Mesendoderm (in vitro differentiated cells): ENCODE measurements at regions not wholly inside any gene's neighbourhood (a gene's known extent, or its start where the extent isn't known, plus 50 kb on each side); places are given as distances from the start of the nearest gene placed in this dataset.
A peak's percentile ranks its signal among the peaks of the same experiment; 100 is the strongest.

Experiments used
- DNase-seq: peaks from one replicate; pipeline ENCODE4 v3.0.0; 2013
- H2AK5ac ChIP-seq: 2 replicates; pipeline ENCODE4 v1.6.1; 2013; ENCODE audit warnings: low read length, inconsistent platforms
- H2BK120ac ChIP-seq: 2 replicates; pipeline ENCODE4 v1.6.1; 2013; ENCODE audit warnings: low read depth, mild to moderate bottlenecking, low read length, moderate library complexity, mixed read lengths
- H2BK15ac ChIP-seq: replicated peaks from 2 replicates; pipeline ENCODE4 v1.6.1; 2013; ENCODE audit warnings: low read depth, mild to moderate bottlenecking, moderate library complexity
- H2BK5ac ChIP-seq: 2 replicates; pipeline ENCODE4 v1.6.1; 2013; ENCODE audit warnings: low read length, inconsistent platforms
- H3K18ac ChIP-seq: 2 replicates; pipeline ENCODE4 v1.6.1; 2013; ENCODE audit warnings: mild to moderate bottlenecking, low read length, mixed read lengths
- H3K23ac ChIP-seq: one replicate; pipeline ENCODE4 v1.6.1; 2013; ENCODE audit warnings: low read length
- H3K27ac ChIP-seq: 2 replicates; pipeline ENCODE4 v1.5.1; 2013; ENCODE audit warnings: low read depth, mild to moderate bottlenecking, inconsistent platforms, low read length, moderate library complexity
- H3K27me3 ChIP-seq: 2 replicates; pipeline ENCODE4 v1.6.1; 2013; ENCODE audit warnings: low read length, control low read depth, mild to moderate bottlenecking, inconsistent platforms; ENCODE audit not compliant: insufficient read depth, poor library complexity
- H3K36me3 ChIP-seq: 2 replicates; pipeline ENCODE4 v1.6.1; 2013; ENCODE audit warnings: low read length, inconsistent platforms; ENCODE audit not compliant: control insufficient read depth, insufficient read depth
- H3K4ac ChIP-seq: one replicate; pipeline ENCODE4 v1.6.1; 2013; ENCODE audit warnings: low read depth, mild to moderate bottlenecking, low read length, moderate library complexity
- H3K4me1 ChIP-seq: 2 replicates; pipeline ENCODE4 v1.6.1; 2013; ENCODE audit warnings: low read depth, low read length, inconsistent platforms; ENCODE audit not compliant: control insufficient read depth
- H3K4me2 ChIP-seq: 2 replicates; pipeline ENCODE4 v1.6.1; 2013; ENCODE audit warnings: low read length
- H3K4me3 ChIP-seq: 2 replicates; pipeline ENCODE4 v1.5.1; 2013; ENCODE audit warnings: mild to moderate bottlenecking, low read length
- H3K56ac ChIP-seq: one replicate; pipeline ENCODE4 v1.6.1; 2013; ENCODE audit warnings: low read length
- H3K79me1 ChIP-seq: 2 replicates; pipeline ENCODE4 v1.6.1; 2013; ENCODE audit warnings: low read length, inconsistent platforms
- H3K79me2 ChIP-seq: 2 replicates; pipeline ENCODE4 v1.6.1; 2013; ENCODE audit warnings: mild to moderate bottlenecking, low read length; ENCODE audit not compliant: control insufficient read depth, insufficient read depth
- H3K9ac ChIP-seq: 2 replicates; pipeline ENCODE4 v1.6.1; 2013; ENCODE audit warnings: low read length, inconsistent platforms
- H4K5ac ChIP-seq: one replicate; pipeline ENCODE4 v1.6.1; 2013; ENCODE audit warnings: low read length
- H4K8ac ChIP-seq: one replicate; pipeline ENCODE4 v1.6.1; 2013; ENCODE audit warnings: low read depth, mild to moderate bottlenecking, control low read depth, low read length, moderate library complexity
- WGBS: extraction: QIAGEN DNeasy Blood & Tissue Kit; methylation state at CpG from one replicate; pipeline ENCODE4 v1.1.7; 2013; ENCODE audit warnings: low lambda C conversion rate, missing lambda C conversion rate; ENCODE audit not compliant: insufficient coverage; ENCODE audit errors: extremely low coverage; 5-methylcytosine and 5-hydroxymethylcytosine counted together

DNA sequence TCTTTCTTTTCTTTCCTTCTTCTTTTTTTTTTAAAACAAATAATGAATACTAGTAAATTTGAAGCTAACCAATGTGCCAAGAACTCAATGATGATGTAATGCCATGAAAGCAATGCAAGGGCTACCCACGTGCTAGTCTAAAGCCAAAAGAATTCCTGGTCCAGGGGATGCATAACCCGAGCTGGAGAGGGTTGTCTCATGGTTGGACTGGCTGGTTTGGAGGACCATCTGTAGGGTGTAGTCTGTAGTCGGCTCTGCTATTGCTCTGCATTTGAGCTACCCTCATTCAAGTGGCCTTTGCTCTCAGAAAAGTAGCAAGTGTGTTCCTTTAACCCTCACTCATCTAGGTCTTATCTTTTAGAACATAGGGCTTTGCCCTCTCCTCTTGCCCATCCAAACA lies 469.6 kb upstream of the CELF4 start:
- H3K9ac ChIP-seq: no peak overlapping the region
- H3K4ac ChIP-seq: no peak overlapping the region
- H4K5ac ChIP-seq: no peak overlapping the region
- H3K4me3 ChIP-seq: no peak overlapping the region
- H2BK15ac ChIP-seq: no peak overlapping the region
- H3K56ac ChIP-seq: no peak overlapping the region
- WGBS: no CpG with 5 or more reads among the region's 3 CpGs
- no peaks in the 10 kb centered on the region for H3K79me1 ChIP-seq
- H3K27ac ChIP-seq: no peak overlapping the region
- no peaks in the 10 kb centered on the region for H3K36me3 ChIP-seq
- H3K4me1 ChIP-seq: peaks cover 2% of the 10 kb centered on the region
- H3K27me3 ChIP-seq: no peaks in the 10 kb centered on the region
- no peak overlapping the region for H4K8ac ChIP-seq
- DNase-seq: no peak
- no peaks in the 10 kb centered on the region for H3K79me2 ChIP-seq
- no peak overlapping the region for H2BK5ac ChIP-seq
- H3K23ac ChIP-seq: no peak overlapping the region
- H3K18ac ChIP-seq: no peak overlapping the region
- no peak overlapping the region for H3K4me2 ChIP-seq
- no peak overlapping the region for H2BK120ac ChIP-seq
- no peak overlapping the region for H2AK5ac ChIP-seq

DNA sequence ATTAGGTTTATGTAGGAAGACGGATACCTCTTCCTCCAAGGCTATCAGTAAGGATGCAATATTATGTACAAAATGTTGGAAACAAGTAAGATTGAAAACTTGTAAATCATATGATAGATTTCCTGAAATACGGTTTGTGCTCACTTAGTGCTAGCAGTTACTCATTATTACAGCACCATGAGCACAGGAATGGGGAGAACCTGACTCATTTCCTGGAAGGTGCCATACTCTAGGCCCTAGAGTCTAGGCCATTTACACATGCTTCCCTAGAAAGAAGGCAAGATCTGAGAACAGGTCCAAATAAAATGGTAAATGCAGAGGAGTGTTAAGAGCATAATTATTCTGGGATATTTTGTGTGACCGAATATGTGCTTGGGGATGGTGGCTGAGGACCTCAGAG lies 467.7 kb upstream of the CELF4 start:
- Histone ChIP-seq H3K18ac (no peak overlapping the region), H2BK5ac (no peak overlapping the region), H3K4ac (no peak overlapping the region), H3K23ac (no peak overlapping the region), H2BK15ac (no peak overlapping the region), H4K8ac (no peak overlapping the region), H3K79me2 (no peaks in the 10 kb centered on the region), H3K9ac (no peak overlapping the region), H3K4me1 (no peaks in the 10 kb centered on the region), H3K79me1 (no peaks in the 10 kb centered on the region), H3K36me3 (no peaks in the 10 kb centered on the region), H3K27me3 (no peaks in the 10 kb centered on the region), H2AK5ac (no peak overlapping the region), H3K27ac (no peak overlapping the region), H4K5ac (no peak overlapping the region), H2BK120ac (no peak overlapping the region), H3K4me2 (no peak overlapping the region), H3K4me3 (no peak overlapping the region), H3K56ac (no peak overlapping the region)
- DNase-seq: no peak
- no CpG with 5 or more reads among the region's 3 CpGs for WGBS

DNA sequence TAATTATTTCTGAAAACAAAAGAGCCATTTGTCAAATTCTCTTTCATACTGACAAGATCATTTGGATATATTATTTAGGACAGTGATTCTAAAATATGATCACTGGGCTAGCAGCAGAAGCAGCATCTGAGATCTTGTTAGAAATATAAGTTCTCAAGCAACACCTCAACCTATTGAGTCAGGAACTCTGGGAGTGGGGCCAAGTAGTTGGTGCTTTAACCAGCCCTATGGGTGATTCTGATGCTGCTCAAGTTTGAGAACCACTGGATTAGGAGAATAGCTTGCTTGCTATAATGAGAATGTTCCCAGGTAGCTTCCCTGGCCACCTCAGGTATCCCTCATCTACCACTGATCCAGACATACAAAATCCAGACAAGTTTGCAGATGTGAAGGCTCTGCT lies 466.9 kb upstream of the CELF4 start:
- Histone ChIP-seq H4K5ac (no peak overlapping the region), H3K56ac (no peak overlapping the region)

DNA sequence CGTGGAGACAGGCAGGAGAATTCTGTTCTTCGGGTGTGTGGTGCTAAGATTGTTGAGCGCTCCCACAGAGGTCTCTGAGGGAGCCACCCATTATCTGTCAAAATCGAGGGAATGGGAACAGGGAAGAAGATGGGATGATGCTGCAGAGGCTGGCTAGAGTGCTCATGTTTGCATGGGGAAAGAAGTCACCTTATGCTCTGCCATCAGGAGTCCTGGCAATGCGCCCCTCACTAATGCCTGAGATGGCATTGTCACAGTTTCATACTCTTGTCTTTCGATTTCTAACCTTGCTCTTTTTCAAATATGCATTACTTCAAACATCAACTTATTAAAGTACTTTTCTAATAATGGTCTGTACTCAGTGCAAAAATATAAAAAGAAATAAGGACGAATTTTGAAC lies 463.3 kb upstream of the CELF4 start:
- no peak overlapping the region for H4K8ac ChIP-seq

More for the DNA sequence above, 466.9 kb upstream of the CELF4 start:
- Histone ChIP-seq H2BK120ac (no peak overlapping the region), H3K4me2 (no peak overlapping the region), H3K4me1 (no peaks in the 10 kb centered on the region), H3K27ac (no peak overlapping the region), H3K23ac (no peak overlapping the region), H2BK5ac (no peak overlapping the region), H3K79me1 (no peaks in the 10 kb centered on the region), H3K4me3 (no peak overlapping the region), H3K9ac (no peak overlapping the region), H4K8ac (no peak overlapping the region), H3K18ac (no peak overlapping the region), H3K27me3 (no peaks in the 10 kb centered on the region), H2AK5ac (no peak overlapping the region), H3K36me3 (no peaks in the 10 kb centered on the region), H3K79me2 (no peaks in the 10 kb centered on the region), H3K4ac (no peak overlapping the region), H2BK15ac (no peak overlapping the region)
- no peak for DNase-seq

DNA sequence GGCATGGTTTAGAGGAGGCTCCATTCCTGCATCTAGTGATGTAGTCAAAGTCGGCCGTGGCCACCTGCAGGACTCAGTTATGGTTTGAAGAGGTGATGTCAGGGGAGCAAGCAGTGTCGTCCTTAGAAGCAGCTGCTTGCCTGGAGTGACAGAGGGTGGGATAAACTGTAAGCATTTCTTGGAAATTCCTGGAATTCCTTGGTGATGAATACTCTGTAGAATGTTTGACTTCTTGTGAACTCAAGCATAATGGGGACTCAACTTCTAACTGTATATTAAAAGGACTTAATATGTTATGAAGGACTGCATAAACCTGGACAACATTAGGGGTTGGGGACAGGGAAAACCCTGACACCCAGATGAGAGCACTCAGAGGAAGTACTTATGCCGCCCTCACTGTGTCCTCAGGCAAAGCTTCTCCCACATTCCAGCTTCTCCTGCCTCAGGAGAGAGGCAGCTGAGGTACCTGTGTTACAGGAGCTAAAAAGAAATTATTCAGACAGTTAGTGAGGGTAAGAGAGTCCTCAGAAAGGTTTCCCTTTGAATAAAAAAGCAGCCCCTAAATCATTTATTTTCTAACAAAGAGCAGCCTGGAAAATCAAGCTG lies 459.9 kb upstream of the CELF4 start:
- Histone ChIP-seq H2BK120ac (no peak overlapping the region), H2BK15ac (no peak overlapping the region), H3K4me3 (no peak overlapping the region), H3K79me2 (no peaks in the 10 kb centered on the region), H3K9ac (no peak overlapping the region), H3K27me3 (no peaks in the 10 kb centered on the region), H3K27ac (no peak overlapping the region), H3K56ac (no peak overlapping the region), H3K79me1 (no peaks in the 10 kb centered on the region), H4K8ac (no peak overlapping the region), H3K4me1 (no peaks in the 10 kb centered on the region), H3K36me3 (no peaks in the 10 kb centered on the region), H4K5ac (no peak overlapping the region), H3K18ac (no peak overlapping the region), H3K4ac (no peak overlapping the region), H2BK5ac (no peak overlapping the region), H3K23ac (no peak overlapping the region), H3K4me2 (no peak overlapping the region), H2AK5ac (no peak overlapping the region)
- DNase-seq: peak; percentile 91
- WGBS: no CpG with 5 or more reads among the region's 4 CpGs

More for the DNA sequence above, 463.3 kb upstream of the CELF4 start:
- no peak overlapping the region for H3K56ac ChIP-seq
- H3K27ac ChIP-seq: no peak overlapping the region
- no peak for DNase-seq
- no peak overlapping the region for H3K4ac ChIP-seq
- no peaks in the 10 kb centered on the region for H3K27me3 ChIP-seq
- no peak overlapping the region for H3K9ac ChIP-seq
- H3K79me1 ChIP-seq: no peaks in the 10 kb centered on the region
- no peak overlapping the region for H3K18ac ChIP-seq
- H2BK120ac ChIP-seq: no peak overlapping the region
- no peak overlapping the region for H3K4me3 ChIP-seq
- H2AK5ac ChIP-seq: no peak overlapping the region
- H3K36me3 ChIP-seq: no peaks in the 10 kb centered on the region
- H3K79me2 ChIP-seq: no peaks in the 10 kb centered on the region
- H3K23ac ChIP-seq: no peak overlapping the region
- no CpG with 5 or more reads among the region's 7 CpGs for WGBS
- no peak overlapping the region for H4K5ac ChIP-seq
- H3K4me2 ChIP-seq: no peak overlapping the region
- no peaks in the 10 kb centered on the region for H3K4me1 ChIP-seq
- no peak overlapping the region for H2BK5ac ChIP-seq
- no peak overlapping the region for H2BK15ac ChIP-seq

DNA sequence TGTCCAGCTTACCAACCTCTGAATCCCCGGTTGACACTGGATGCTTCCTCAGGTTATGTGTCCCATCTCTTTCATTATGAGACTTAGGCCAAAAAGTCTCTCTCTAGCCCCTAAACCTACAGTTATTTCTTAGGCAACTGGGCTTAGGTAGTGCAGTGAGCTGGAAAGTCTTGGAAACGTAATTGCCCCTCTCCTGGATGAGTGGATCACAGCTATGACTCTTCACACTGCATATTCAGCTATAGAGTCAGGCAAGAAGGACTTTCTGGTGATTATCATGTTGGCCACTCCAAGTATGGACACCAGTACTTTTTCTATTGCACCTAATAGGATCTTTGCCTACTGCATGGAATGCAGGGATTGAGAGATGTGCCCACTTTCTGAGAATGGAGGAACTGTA lies 458.3 kb upstream of the CELF4 start:
- Histone ChIP-seq H4K5ac (no peak overlapping the region), H2AK5ac (no peak overlapping the region), H3K36me3 (no peaks in the 10 kb centered on the region), H3K23ac (no peak overlapping the region), H3K4me3 (no peak overlapping the region), H2BK15ac (no peak overlapping the region), H3K79me2 (no peaks in the 10 kb centered on the region), H3K18ac (no peak overlapping the region), H2BK5ac (no peak overlapping the region), H3K56ac (no peak overlapping the region), H3K4ac (no peak overlapping the region), H2BK120ac (no peak overlapping the region), H3K79me1 (no peaks in the 10 kb centered on the region), H3K27ac (no peak overlapping the region), H3K4me1 (no peaks in the 10 kb centered on the region), H3K9ac (no peak overlapping the region), H3K4me2 (no peak overlapping the region), H3K27me3 (no peaks in the 10 kb centered on the region), H4K8ac (no peak overlapping the region)
- DNase-seq: no peak
- no CpG with 5 or more reads among the region's 2 CpGs for WGBS
